Cardiac muscle cell (in vitro differentiated cells and primary cell): ENCODE measurements at regions not wholly inside any gene's neighbourhood (a gene's known extent, or its start where the extent isn't known, plus 50 kb on each side); places are given as distances from the start of the nearest gene placed in this dataset.

Experiments
- DNase-seq, 2 donors: peaks; one replicate each; pipeline versions ENCODE4 v3.0.0 to v3.0.0-alpha.2; 2010 to 2017; ENCODE audit warnings: low read depth in 1 of 2, low spot score in 1 of 2
- H3K27ac ChIP-seq: fragments of 200-600 bp; sonication (generic); 2 replicates; pipeline ENCODE4 v1.5.1; 2016
- H3K27me3 ChIP-seq: fragments of 200-600 bp; sonication (generic); 2 replicates; pipeline ENCODE4 v1.6.0; 2016; ENCODE audit warnings: control low read depth
- H3K36me3 ChIP-seq: fragments of 200-600 bp; sonication (generic); 2 replicates; pipeline ENCODE4 v1.5.1; 2016; ENCODE audit warnings: control low read depth
- H3K4me1 ChIP-seq: fragments of 200-600 bp; sonication (generic); 2 replicates; pipeline ENCODE4 v1.8.1; 2017; ENCODE audit warnings: low read depth, mild to moderate bottlenecking, mixed run types
- H3K4me3 ChIP-seq: fragments of 200-600 bp; sonication (generic); 2 replicates; pipeline ENCODE4 v1.5.1; 2016; ENCODE audit warnings: mild to moderate bottlenecking
- H3K9me3 ChIP-seq: fragments of 200-600 bp; sonication (generic); 2 replicates; pipeline ENCODE4 v1.5.1; 2017; ENCODE audit warnings: low read depth, mild to moderate bottlenecking, control low read depth
- TF ChIP-seq, protein P1 (sequence below): IDR thresholded peaks from 2 replicates; pipeline ENCODE4 v1.5.1; 2012; ENCODE audit warnings: low read depth, mild to moderate bottlenecking, low read length

DNA sequence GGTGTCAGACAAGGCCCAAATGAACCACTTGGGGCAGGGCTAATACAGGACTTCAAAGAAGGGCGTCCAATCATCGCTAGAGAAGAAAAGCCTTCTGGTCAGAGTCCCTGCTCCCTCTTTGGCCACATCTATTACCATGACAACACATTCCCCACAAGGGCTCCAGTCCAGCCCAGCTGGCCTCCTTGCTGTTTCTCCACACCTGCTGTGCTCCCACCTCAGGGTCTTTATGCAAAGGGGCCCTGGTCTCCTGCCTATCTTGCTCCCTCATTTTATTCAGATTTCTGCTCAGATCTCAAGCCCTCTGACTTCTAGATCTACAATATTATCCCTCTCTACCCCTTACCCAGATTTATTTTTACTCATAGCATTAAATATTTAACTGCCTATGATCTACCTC lies 58.0 kb upstream of the KIRREL3 start:
- Histone ChIP-seq H3K36me3 (no peaks in the 10 kb centered on the region), H3K27ac (no peak overlapping the region), H3K4me1 (no peaks in the 10 kb centered on the region), H3K27me3 (no peaks in the 10 kb centered on the region), H3K9me3 (no peaks in the 10 kb centered on the region), H3K4me3 (no peak overlapping the region)
- no peak for DNase-seq
- TF ChIP-seq, protein P1, sequence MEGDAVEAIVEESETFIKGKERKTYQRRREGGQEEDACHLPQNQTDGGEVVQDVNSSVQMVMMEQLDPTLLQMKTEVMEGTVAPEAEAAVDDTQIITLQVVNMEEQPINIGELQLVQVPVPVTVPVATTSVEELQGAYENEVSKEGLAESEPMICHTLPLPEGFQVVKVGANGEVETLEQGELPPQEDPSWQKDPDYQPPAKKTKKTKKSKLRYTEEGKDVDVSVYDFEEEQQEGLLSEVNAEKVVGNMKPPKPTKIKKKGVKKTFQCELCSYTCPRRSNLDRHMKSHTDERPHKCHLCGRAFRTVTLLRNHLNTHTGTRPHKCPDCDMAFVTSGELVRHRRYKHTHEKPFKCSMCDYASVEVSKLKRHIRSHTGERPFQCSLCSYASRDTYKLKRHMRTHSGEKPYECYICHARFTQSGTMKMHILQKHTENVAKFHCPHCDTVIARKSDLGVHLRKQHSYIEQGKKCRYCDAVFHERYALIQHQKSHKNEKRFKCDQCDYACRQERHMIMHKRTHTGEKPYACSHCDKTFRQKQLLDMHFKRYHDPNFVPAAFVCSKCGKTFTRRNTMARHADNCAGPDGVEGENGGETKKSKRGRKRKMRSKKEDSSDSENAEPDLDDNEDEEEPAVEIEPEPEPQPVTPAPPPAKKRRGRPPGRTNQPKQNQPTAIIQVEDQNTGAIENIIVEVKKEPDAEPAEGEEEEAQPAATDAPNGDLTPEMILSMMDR: no peak

DNA sequence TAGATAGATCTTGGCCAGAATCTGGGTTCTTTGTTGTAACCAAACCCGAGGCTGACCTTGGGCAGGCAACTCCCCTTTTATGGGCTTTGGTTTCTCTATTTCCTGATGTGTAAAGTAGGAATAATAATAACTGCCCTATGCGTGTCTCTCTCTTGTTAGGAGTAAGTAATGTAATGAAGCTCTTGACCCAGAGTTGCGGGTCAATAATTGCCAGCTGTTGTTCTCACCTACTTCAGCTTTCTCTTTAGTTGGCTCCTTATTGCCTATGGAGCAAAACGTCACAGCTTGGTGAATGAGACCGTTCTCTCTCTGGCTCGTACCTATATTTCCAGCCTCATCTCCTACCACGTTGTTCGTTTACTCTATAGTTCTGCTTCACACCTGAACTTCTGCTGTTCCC lies 56.6 kb upstream of the KIRREL3 start:
- Histone ChIP-seq H3K27me3 (no peaks in the 10 kb centered on the region), H3K4me3 (no peak overlapping the region), H3K36me3 (no peaks in the 10 kb centered on the region), H3K9me3 (no peaks in the 10 kb centered on the region), H3K27ac (no peak overlapping the region), H3K4me1 (no peaks in the 10 kb centered on the region)
- TF ChIP-seq, protein P1: no peak
- DNase-seq: no peak

DNA sequence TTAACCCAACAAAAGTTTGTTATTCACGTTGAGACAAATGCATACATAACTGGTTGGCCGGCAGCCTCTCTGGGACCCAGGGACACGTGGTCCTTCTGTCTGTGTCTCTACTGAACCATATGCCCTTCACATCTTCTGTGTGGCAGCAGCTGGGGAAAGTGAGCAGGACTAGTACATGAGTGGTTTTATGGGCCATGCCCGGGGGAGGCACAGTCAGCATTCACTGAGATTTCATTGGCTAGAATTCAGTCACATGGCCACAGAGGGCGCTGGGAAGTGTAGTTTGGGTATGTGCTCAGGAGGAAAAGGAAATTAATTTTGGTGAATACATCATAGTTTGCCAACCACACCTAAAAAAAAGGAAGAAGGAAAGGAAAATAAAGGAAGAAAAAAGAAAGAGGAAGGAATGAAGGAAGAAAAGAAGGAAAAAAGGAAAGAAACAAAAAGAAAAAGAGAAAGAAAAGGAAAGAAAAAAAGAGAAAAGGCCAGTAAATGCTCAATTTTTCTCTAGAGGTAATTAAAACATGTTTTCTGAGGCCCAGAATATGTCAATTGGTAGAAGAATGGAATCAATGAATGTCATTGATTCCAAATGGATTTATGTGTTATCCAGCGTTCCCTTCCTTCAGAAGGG lies 55.9 kb upstream of the KIRREL3 start:
- no peaks in the 10 kb centered on the region for H3K4me1 ChIP-seq
- H3K9me3 ChIP-seq: no peaks in the 10 kb centered on the region
- H3K36me3 ChIP-seq: no peaks in the 10 kb centered on the region
- no peak overlapping the region for H3K4me3 ChIP-seq
- DNase-seq: no peak
- TF ChIP-seq, protein P1: no peak
- H3K27me3 ChIP-seq: no peaks in the 10 kb centered on the region
- no peak overlapping the region for H3K27ac ChIP-seq

GRCh38 chr11:127055236-127055635 lies 54.7 kb upstream of the KIRREL3 start:
- Histone ChIP-seq H3K4me3 (no peak overlapping the region), H3K9me3 (no peaks in the 10 kb centered on the region), H3K27ac (no peak overlapping the region), H3K36me3 (no peaks in the 10 kb centered on the region), H3K4me1 (no peaks in the 10 kb centered on the region), H3K27me3 (no peaks in the 10 kb centered on the region)
- TF ChIP-seq, protein P1: no peak
- DNase-seq: no peak

DNA sequence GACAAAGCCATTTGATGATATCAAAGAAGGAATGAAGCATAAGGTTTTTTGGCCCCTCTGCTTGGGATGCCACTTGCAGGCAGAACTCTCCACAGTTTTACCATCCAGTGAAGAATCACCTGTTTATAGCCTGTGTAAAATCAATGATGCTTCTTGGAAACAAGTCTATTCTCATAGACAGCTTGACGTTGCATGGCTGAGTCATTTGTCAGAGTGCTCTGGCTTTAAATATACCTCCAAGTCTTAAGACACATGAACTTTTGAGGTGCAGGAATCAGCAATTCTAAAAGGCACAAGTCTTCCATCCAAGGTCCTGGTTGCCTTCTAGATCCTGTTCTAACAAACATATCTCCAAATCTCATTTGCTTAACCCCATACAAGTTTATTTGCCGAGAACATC lies 53.6 kb upstream of the KIRREL3 start:
- Histone ChIP-seq H3K4me3 (no peak overlapping the region), H3K27me3 (no peaks in the 10 kb centered on the region), H3K36me3 (no peaks in the 10 kb centered on the region), H3K4me1 (no peaks in the 10 kb centered on the region), H3K9me3 (no peaks in the 10 kb centered on the region), H3K27ac (no peak overlapping the region)
- TF ChIP-seq, protein P1: no peak
- no peak for DNase-seq
